PC-3 (cell line): ENCODE measurements at regions not wholly inside any gene's neighbourhood (a gene's known extent, or its start where the extent isn't known, plus 50 kb on each side); places are given as distances from the start of the nearest gene placed in this dataset.

Source experiments
- ATAC-seq: fragments of 200-7000 bp; cut with Tn5 transposase; 2 replicates; pipeline ENCODE4 v1.9.1; 2020; ENCODE audit warnings: mild to moderate bottlenecking, moderate library complexity
- BruUV-seq: library from RNA; stranded (reverse); fragments of 400-500 nt; replicated peaks from 2 replicates; lab custom pipeline; 2021; lab: Mats Ljungman, UMichigan
- CTCF ChIA-PET: fragments of 300-600 bp; sonication (Branson Sonifier 250); formaldehyde crosslinking; loops from one replicate; lab custom pipeline; 2022; ENCODE audit warnings: antibody characterized with exemption; lab: Charles Lee
- POLR2A ChIA-PET: fragments of 300-600 bp; sonication (Branson Sonifier 250); formaldehyde crosslinking; loops from one replicate; lab custom pipeline; 2022; ENCODE audit warnings: antibody characterized with exemption; ENCODE audit not compliant: unreplicated experiment; lab: Charles Lee
- DNase-seq: peaks from one replicate; pipeline ENCODE4 v3.0.0-alpha.2; 2015
- H2AFZ ChIP-seq: fragments of 300-600 bp; sonication (generic); 2 replicates; pipeline ENCODE4 v1.6.0; 2016; ENCODE audit warnings: antibody characterized with exemption, low read length
- H3F3A ChIP-seq: fragments of 300-600 bp; sonication (generic); one replicate; pipeline ENCODE4 v1.6.0; 2017; ENCODE audit warnings: antibody characterized with exemption, low read length, control low read depth, mild to moderate bottlenecking; ENCODE audit not compliant: unreplicated experiment
- H3K27ac ChIP-seq: fragments of 300-600 bp; sonication (generic); 2 replicates; pipeline ENCODE4 v1.5.1; 2016; ENCODE audit warnings: mild to moderate bottlenecking, low read length
- H3K27me3 ChIP-seq: fragments of 300-600 bp; sonication (generic); 2 replicates; pipeline ENCODE4 v1.6.1; 2016; ENCODE audit warnings: low read length, mixed read lengths
- H3K36me3 ChIP-seq: fragments of 300-600 bp; sonication (generic); 2 replicates; pipeline ENCODE4 v1.6.1; 2016; ENCODE audit warnings: low read depth, mixed run types, low read length, mixed read lengths
- H3K4me1 ChIP-seq: fragments of 300-600 bp; sonication (generic); 2 replicates; pipeline ENCODE4 v1.5.1; 2016; ENCODE audit warnings: low read length; ENCODE audit not compliant: insufficient read depth
- H3K4me2 ChIP-seq: fragments of 300-600 bp; sonication (generic); 2 replicates; pipeline ENCODE4 v1.6.0; 2016; ENCODE audit warnings: low read length
- H3K4me3 ChIP-seq: fragments of 300-600 bp; sonication (generic); 2 replicates; pipeline ENCODE4 v1.5.1; 2016; ENCODE audit warnings: mild to moderate bottlenecking, low read length, mixed read lengths
- H3K79me2 ChIP-seq: fragments of 300-600 bp; sonication (generic); 2 replicates; pipeline ENCODE4 v1.6.1; 2017; ENCODE audit warnings: low read length, mixed read lengths
- H3K9ac ChIP-seq: fragments of 300-600 bp; sonication (generic); 2 replicates; pipeline ENCODE4 v1.6.0; 2016; ENCODE audit warnings: mild to moderate bottlenecking, low read length
- H3K9me2 ChIP-seq: fragments of 300-600 bp; sonication (generic); replicated peaks from 2 replicates; pipeline ENCODE4 v1.6.1; 2016; ENCODE audit warnings: mixed run types, low read length, mixed read lengths
- H3K9me3 ChIP-seq: fragments of 300-600 bp; sonication (generic); 2 replicates; pipeline ENCODE4 v1.6.1; 2016; ENCODE audit warnings: low read length, mixed read lengths
- H4K20me1 ChIP-seq: fragments of 300-600 bp; sonication (generic); 2 replicates; pipeline ENCODE4 v1.6.1; 2016; ENCODE audit warnings: low read length, mixed read lengths
- CTCF ChIP-seq: fragments of 300-600 bp; sonication (generic); conservative IDR thresholded peaks from 2 replicates; pipeline ENCODE4 v1.5.1; 2017; ENCODE audit warnings: antibody characterized with exemption, low read depth, mild to moderate bottlenecking, low read length
- EZH2 ChIP-seq: fragments of 300-600 bp; sonication (generic); IDR thresholded peaks from one replicate; pipeline ENCODE4 v1.6.1; 2017; ENCODE audit warnings: antibody characterized with exemption, mild to moderate bottlenecking, low read length; ENCODE audit not compliant: unreplicated experiment
- EZH2phosphoT487 ChIP-seq: fragments of 300-600 bp; sonication (generic); IDR thresholded peaks from 2 replicates; pipeline ENCODE4 v1.6.1; 2018; ENCODE audit warnings: mild to moderate bottlenecking, antibody characterized with exemption, low read length, borderline replicate concordance
- intact Hi-C: fragments of 100-400 bp; cut with micrococcal nuclease; formaldehyde crosslinking; loops from 2 replicates; pipeline ENCODE4 v1.9.0; 2023

- H3K36me3 ChIP-seq, result no peaks in the 10 kb centered on the region
- no peak overlapping the region for H2AFZ ChIP-seq
- no peaks in the 10 kb centered on the region for H3K4me1 ChIP-seq
- no peak overlapping the region for H3K4me3 ChIP-seq
- H3K27me3 ChIP-seq, result no peaks in the 10 kb centered on the region
- H3K9ac ChIP-seq, result no peak overlapping the region
- no peaks in the 10 kb centered on the region for H3K9me2 ChIP-seq
- H3F3A ChIP-seq, result no peaks in the 10 kb centered on the region
- ChIA-PET POLR2A (no interaction called here), CTCF (no interaction called here)
- intact Hi-C loops, result no loop called here
- no peaks in the 10 kb centered on the region for H3K79me2 ChIP-seq
- no peak for TF ChIP-seq EZH2
- no peak for TF ChIP-seq CTCF
- TF ChIP-seq EZH2phosphoT487, result no peak
- H3K9me3 ChIP-seq, result no peaks in the 10 kb centered on the region
- H4K20me1 ChIP-seq, result no peaks in the 10 kb centered on the region
- no peak for ATAC-seq
- no TSS peak for BruUV-seq
- no peak for DNase-seq
- H3K27ac ChIP-seq, result no peak overlapping the region
- H3K4me2 ChIP-seq, result no peak overlapping the region
Observed at GRCh38 chr18:71919211-71919610, 624.9 kb downstream of the CBLN2 start.

GRCh38 chr18:71913641-71914040, 630.5 kb downstream of the CBLN2 start:
- DNase-seq, result no peak
- Histone ChIP-seq H3K4me3 (no peak overlapping the region), H3K9me2 (no peaks in the 10 kb centered on the region), H3F3A (no peaks in the 10 kb centered on the region), H3K36me3 (no peaks in the 10 kb centered on the region), H4K20me1 (no peaks in the 10 kb centered on the region), H2AFZ (no peak overlapping the region), H3K27me3 (no peaks in the 10 kb centered on the region), H3K27ac (no peak overlapping the region), H3K79me2 (no peaks in the 10 kb centered on the region), H3K4me2 (no peak overlapping the region), H3K9me3 (no peaks in the 10 kb centered on the region), H3K4me1 (no peaks in the 10 kb centered on the region), H3K9ac (no peak overlapping the region)
- POLR2A ChIA-PET, result no interaction called here
- intact Hi-C loops, result no loop called here
- CTCF ChIA-PET, result no interaction called here
- BruUV-seq, result no TSS peak
- ATAC-seq, result no peak
- TF ChIP-seq EZH2phosphoT487, result no peak
- TF ChIP-seq CTCF, result no peak
- no peak for TF ChIP-seq EZH2

- BruUV-seq, result no TSS peak
- intact Hi-C loops, result no loop called here
- no peaks in the 10 kb centered on the region for H3K4me1 ChIP-seq
- no peak overlapping the region for H2AFZ ChIP-seq
- H3K9ac ChIP-seq, result no peak overlapping the region
- DNase-seq (no peak), ATAC-seq (no peak)
- H3K27ac ChIP-seq, result no peak overlapping the region
- H3K9me3 ChIP-seq, result no peaks in the 10 kb centered on the region
- no peaks in the 10 kb centered on the region for H4K20me1 ChIP-seq
- no peak overlapping the region for H3K4me2 ChIP-seq
- no peaks in the 10 kb centered on the region for H3K27me3 ChIP-seq
- no peaks in the 10 kb centered on the region for H3K9me2 ChIP-seq
- ChIA-PET CTCF (no interaction called here), POLR2A (no interaction called here)
- no peak for TF ChIP-seq EZH2phosphoT487
- TF ChIP-seq EZH2, result no peak
- no peak for TF ChIP-seq CTCF
- H3F3A ChIP-seq, result no peaks in the 10 kb centered on the region
- H3K79me2 ChIP-seq, result no peaks in the 10 kb centered on the region
- no peak overlapping the region for H3K4me3 ChIP-seq
- no peaks in the 10 kb centered on the region for H3K36me3 ChIP-seq
Observed at GRCh38 chr18:71902482-71902881, 641.7 kb downstream of the CBLN2 start.
